B cell (primary cell): ENCODE measurements at regions not wholly inside any gene's neighbourhood (a gene's known extent, or its start where the extent isn't known, plus 50 kb on each side); places are given as distances from the start of the nearest gene placed in this dataset.

Source experiments
- ATAC-seq: fragments of 200-7000 bp; cut with Tn5 transposase; one replicate; pipeline ENCODE4 v1.10.0; 2021; ENCODE audit warnings: low read depth, mild to moderate bottlenecking, moderate number of reproducible peaks, moderate library complexity
- CTCF ChIA-PET: fragments of 350-600 bp; sonication (Branson Sonifier 250); formaldehyde crosslinking; loops from one replicate; lab custom pipeline; 2021; ENCODE audit warnings: antibody characterized with exemption, inconsistent platforms; lab: Charles Lee
- POLR2A ChIA-PET: fragments of 350-600 bp; sonication (Branson Sonifier 250); formaldehyde crosslinking; loops from one replicate; lab custom pipeline; 2021; ENCODE audit warnings: antibody characterized with exemption; lab: Charles Lee
- DNase-seq: peaks from one replicate; pipeline ENCODE4 v3.0.0; 2013
- H2AFZ ChIP-seq: 2 replicates; pipeline ENCODE4 v1.6.1; 2012; ENCODE audit warnings: mild to moderate bottlenecking, low read depth, low read length; ENCODE audit not compliant: insufficient read depth, poor library complexity, severe bottlenecking
- H3K27ac ChIP-seq, 2 donors: 1 replicate in 1 of 2; 2 replicates in 1 of 2; pipeline ENCODE4 v1.5.1; 2012 to 2013; ENCODE audit warnings: low read length in 2 of 2, mild to moderate bottlenecking in 2 of 2, moderate library complexity in 1 of 2
- H3K27me3 ChIP-seq, 4 experiments: fragments of 200-600 bp in 1 of 4; sonication (generic) in 1 of 4; replicated peaks in 1 of 4; 1 replicate in 2 of 4; 2 replicates in 2 of 4; pipeline versions ENCODE4 v1.6.1 to v1.7.0; 2013 to 2016; ENCODE audit warnings: low read length in 3 of 4, mild to moderate bottlenecking in 2 of 4, mixed read lengths in 1 of 4, moderate library complexity in 1 of 4; ENCODE audit not compliant: insufficient read depth in 4 of 4, control insufficient read depth in 3 of 4; ENCODE audit errors: control extremely low read depth in 1 of 4
- H3K36me3 ChIP-seq, 2 experiments: replicated peaks in 1 of 2; 1 replicate in 1 of 2; 2 replicates in 1 of 2; pipeline versions ENCODE4 v1.6.1 to v1.7.1; 2013; ENCODE audit warnings: low read length in 1 of 2; ENCODE audit not compliant: insufficient read depth in 2 of 2, control insufficient read depth in 1 of 2; ENCODE audit errors: control extremely low read depth in 1 of 2, extremely low read depth in 1 of 2
- H3K4me1 ChIP-seq, 2 donors: fragments of 200-600 bp in 1 of 2; sonication (generic) in 1 of 2; 1 replicate in 1 of 2; 2 replicates in 1 of 2; pipeline versions ENCODE4 v1.5.1 to v1.6.1; 2013 to 2017; ENCODE audit warnings: low read length in 2 of 2; ENCODE audit not compliant: control insufficient read depth in 2 of 2, insufficient read depth in 2 of 2
- H3K4me2 ChIP-seq: replicated peaks from 2 replicates; pipeline ENCODE3; 2012; ENCODE audit warnings: mild to moderate bottlenecking, low read depth, low read length; ENCODE audit not compliant: poor library complexity, severe bottlenecking
- H3K4me3 ChIP-seq, 5 experiments: fragments of 200-600 bp in 1 of 5; sonication (generic) in 1 of 5; 1 replicate in 3 of 5; 2 replicates in 2 of 5; pipeline versions ENCODE4 v1.5.1 to v1.7.0; 2011 to 2016; ENCODE audit warnings: low read length in 4 of 5, mild to moderate bottlenecking in 4 of 5, low read depth in 2 of 5, control low read depth in 1 of 5, moderate library complexity in 1 of 5; ENCODE audit not compliant: insufficient read depth in 1 of 5; ENCODE audit errors: control extremely low read depth in 1 of 5, extremely low read depth in 1 of 5
- H3K79me2 ChIP-seq: fragments of 200-600 bp; sonication (generic); one replicate; pipeline ENCODE4 v1.6.0; 2016; ENCODE audit warnings: low read length; ENCODE audit not compliant: control insufficient read depth, insufficient read depth
- H3K9ac ChIP-seq: fragments of 200-600 bp; sonication (generic); 2 replicates; pipeline ENCODE4 v1.6.1; 2017; ENCODE audit warnings: mild to moderate bottlenecking, low read length, moderate library complexity
- H3K9me3 ChIP-seq, 3 donors: one replicate each; pipeline versions ENCODE4 v1.6.1 to v1.7.1; 2013; ENCODE audit warnings: low read length in 2 of 3; ENCODE audit not compliant: control insufficient read depth in 2 of 3, insufficient read depth in 1 of 3; ENCODE audit errors: control extremely low read depth in 1 of 3
- H4K20me1 ChIP-seq: 2 replicates; pipeline ENCODE4 v1.6.0; 2012; ENCODE audit warnings: mild to moderate bottlenecking, low read length; ENCODE audit not compliant: insufficient read depth, control insufficient read depth, poor library complexity, severe bottlenecking
- H3K27ac Mint-ChIP-seq: one replicate; pipeline ENCODE4 v1.8.0; 2021; ENCODE audit warnings: mixed read lengths
- H3K27me3 Mint-ChIP-seq: one replicate; pipeline ENCODE4 v1.8.0; 2021; ENCODE audit warnings: mixed read lengths
- H3K4me1 Mint-ChIP-seq: one replicate; pipeline ENCODE4 v1.8.0; 2021; ENCODE audit warnings: mixed read lengths
- H3K4me3 Mint-ChIP-seq: one replicate; pipeline ENCODE4 v1.8.0; 2021; ENCODE audit warnings: mixed read lengths
- H3K9me3 Mint-ChIP-seq: one replicate; pipeline ENCODE4 v1.8.0; 2022; ENCODE audit warnings: mixed read lengths; ENCODE audit not compliant: insufficient read depth
- CTCF ChIP-seq: fragments of 200-600 bp; IDR thresholded peaks from one replicate; pipeline ENCODE4 v1.8.0; 2022; ENCODE audit warnings: antibody characterized with exemption, mild to moderate bottlenecking
- EZH2 ChIP-seq: IDR thresholded peaks from 2 replicates; pipeline ENCODE4 v1.6.1; 2012; ENCODE audit warnings: borderline replicate concordance, low read depth, mild to moderate bottlenecking, moderate library complexity, low read length; ENCODE audit not compliant: insufficient read depth, poor library complexity, severe bottlenecking
- WGBS: methylation state at CpG from one replicate; pipeline ENCODE4 v1.1.5; 2013; ENCODE audit warnings: missing lambda C conversion rate; ENCODE audit not compliant: insufficient coverage; 5-methylcytosine and 5-hydroxymethylcytosine counted together
- intact Hi-C: fragments of 100-400 bp; cut with micrococcal nuclease; formaldehyde crosslinking; loops from one replicate; pipeline ENCODE4 v1.10.0; 2022

GRCh38 chr12:70096759-70097410, 146.3 kb upstream of the CNOT2 start:
- Histone ChIP-seq H3K27me3 (no peaks in the 10 kb centered on the region), H3K4me1 (no peaks in the 10 kb centered on the region), H3K36me3 (no peaks in the 10 kb centered on the region), H3K9me3 (no peaks in the 10 kb centered on the region), H3K4me2 (no peak overlapping the region), H2AFZ (no peak overlapping the region), H4K20me1 (no peaks in the 10 kb centered on the region), H3K27ac (no peak overlapping the region), H3K4me3 (no peak overlapping the region), H3K9ac (no peak overlapping the region), H3K79me2 (no peaks in the 10 kb centered on the region)
- no peak for TF ChIP-seq CTCF
- TF ChIP-seq EZH2, result no peak
- peaks cover 8% of the 10 kb centered on the region for H3K27me3 Mint-ChIP-seq
- intact Hi-C loops, result no loop called here
- H3K4me1 Mint-ChIP-seq, result no peaks in the 10 kb centered on the region
- CTCF ChIA-PET, result no interaction called here
- ATAC-seq (no peak), DNase-seq (no peak)
- H3K4me3 Mint-ChIP-seq, result no peak overlapping the region
- H3K9me3 Mint-ChIP-seq, result no peaks in the 10 kb centered on the region
- H3K27ac Mint-ChIP-seq, result no peak overlapping the region
- POLR2A ChIA-PET, result no interaction called here
- WGBS, result no CpG with 5 or more reads among the region's 2 CpGs

- DNase-seq (no peak), ATAC-seq (no peak)
- ChIA-PET POLR2A (no interaction called here), CTCF (no interaction called here)
- no peak overlapping the region for H3K4me2 ChIP-seq
- no peaks in the 10 kb centered on the region for H3K9me3 ChIP-seq
- Mint-ChIP-seq H3K27me3 (peaks cover 8% of the 10 kb centered on the region), H3K27ac (no peak overlapping the region), H3K9me3 (no peaks in the 10 kb centered on the region), H3K4me1 (no peaks in the 10 kb centered on the region), H3K4me3 (no peak overlapping the region)
- H3K27me3 ChIP-seq, result no peaks in the 10 kb centered on the region
- WGBS, result 100% methylated on average over 1 of the region's 1 CpG
- no peak overlapping the region for H3K27ac ChIP-seq
- H3K9ac ChIP-seq, result no peak overlapping the region
- no peak overlapping the region for H2AFZ ChIP-seq
- no peaks in the 10 kb centered on the region for H3K79me2 ChIP-seq
- no peaks in the 10 kb centered on the region for H3K4me1 ChIP-seq
- TF ChIP-seq EZH2, result no peak
- TF ChIP-seq CTCF, result no peak
- intact Hi-C loops, result no loop called here
- H3K4me3 ChIP-seq, result no peak overlapping the region
- H3K36me3 ChIP-seq, result no peaks in the 10 kb centered on the region
- H4K20me1 ChIP-seq, result no peaks in the 10 kb centered on the region
These were observed 142.2 kb upstream of the CNOT2 start for GRCh38 chr12:70101064-70101463.
